Activated CD4-positive, alpha-beta memory T cell treated with anti-CD3 and anti-CD28 coated beads, Interleukin-2, amount 10 ng/mL, durations not matched to agents 7 days and 5 days (primary cell): ENCODE measurements at regions not wholly inside any gene's neighbourhood (a gene's known extent, or its start where the extent isn't known, plus 50 kb on each side); places are given as distances from the start of the nearest gene placed in this dataset.
"Not testable (repeated sequence)": the region's sequence is repeated elsewhere in the genome, so short reads cannot be mapped to it uniquely, and the experiment has no call there.

Source experiments
- CTCF ChIA-PET: fragments of 350-600 bp; sonication (Branson Sonifier 250); formaldehyde crosslinking; loops from one replicate; lab custom pipeline; 2021; ENCODE audit warnings: antibody characterized with exemption, inconsistent platforms; lab: Charles Lee
- POLR2A ChIA-PET: fragments of 350-600 bp; sonication (Branson Sonifier 250); formaldehyde crosslinking; loops from one replicate; lab custom pipeline; 2021; ENCODE audit warnings: antibody characterized with exemption; lab: Charles Lee
- DNase-seq: peaks from one replicate; pipeline ENCODE4 v3.0.0-alpha.2; 2020
- H3K27ac Mint-ChIP-seq: one replicate; pipeline ENCODE4 v1.8.0; 2021; ENCODE audit warnings: mild to moderate bottlenecking, mixed read lengths
- H3K27me3 Mint-ChIP-seq: one replicate; pipeline ENCODE4 v1.8.0; 2021; ENCODE audit warnings: mixed read lengths
- H3K36me3 Mint-ChIP-seq: one replicate; pipeline ENCODE4 v1.8.0; 2021; ENCODE audit warnings: low read depth, mixed read lengths
- H3K4me1 Mint-ChIP-seq: one replicate; pipeline ENCODE4 v1.8.0; 2021; ENCODE audit warnings: mixed read lengths
- H3K4me3 Mint-ChIP-seq: one replicate; pipeline ENCODE4 v1.8.0; 2021; ENCODE audit warnings: mild to moderate bottlenecking, mixed read lengths
- H3K9me3 Mint-ChIP-seq: one replicate; pipeline ENCODE4 v1.8.0; 2021; ENCODE audit warnings: mixed read lengths

- CTCF ChIA-PET, result no interaction called here
- no peak overlapping the region for H3K4me3 Mint-ChIP-seq
These were observed 892.5 kb downstream of the DNAJB9 start for GRCh38 chr7:109462171-109462570.

GRCh38 chr7:109467729-109468128 is 898.1 kb downstream of the DNAJB9 start:
- H3K27me3 Mint-ChIP-seq, result not testable (repeated sequence)

More at GRCh38 chr7:109462171-109462570, 892.5 kb downstream of the DNAJB9 start:
- H3K9me3 Mint-ChIP-seq, result no peaks in the 10 kb centered on the region
- H3K27ac Mint-ChIP-seq, result no peak overlapping the region
- H3K4me1 Mint-ChIP-seq, result no peaks in the 10 kb centered on the region
- no peaks in the 10 kb centered on the region for H3K36me3 Mint-ChIP-seq
- no peak for DNase-seq
- POLR2A ChIA-PET, result no interaction called here
- no peaks in the 10 kb centered on the region for H3K27me3 Mint-ChIP-seq

GRCh38 chr7:109473172-109473571 is 903.5 kb downstream of the DNAJB9 start:
- Mint-ChIP-seq H3K27ac (no peak overlapping the region), H3K27me3 (no peaks in the 10 kb centered on the region), H3K4me1 (no peaks in the 10 kb centered on the region), H3K4me3 (no peak overlapping the region), H3K9me3 (no peaks in the 10 kb centered on the region), H3K36me3 (no peaks in the 10 kb centered on the region)
- ChIA-PET POLR2A (no interaction called here), CTCF (no interaction called here)
- DNase-seq, result no peak

More at GRCh38 chr7:109467729-109468128, 898.1 kb downstream of the DNAJB9 start:
- POLR2A ChIA-PET, H3K4me1 Mint-ChIP-seq, DNase-seq, H3K4me3 Mint-ChIP-seq, H3K36me3 Mint-ChIP-seq, H3K9me3 Mint-ChIP-seq, H3K27ac Mint-ChIP-seq, CTCF ChIA-PET: not testable (repeated sequence)

GRCh38 chr7:109476409-109476808 is 906.7 kb downstream of the DNAJB9 start:
- CTCF ChIA-PET, result no interaction called here
- POLR2A ChIA-PET, result no interaction called here
- no peaks in the 10 kb centered on the region for H3K36me3 Mint-ChIP-seq
- no peak overlapping the region for H3K27ac Mint-ChIP-seq
- no peaks in the 10 kb centered on the region for H3K4me1 Mint-ChIP-seq
- H3K27me3 Mint-ChIP-seq, result no peaks in the 10 kb centered on the region
- no peak overlapping the region for H3K4me3 Mint-ChIP-seq
- no peak for DNase-seq
- H3K9me3 Mint-ChIP-seq, result no peaks in the 10 kb centered on the region

GRCh38 chr7:109479388-109479787 is 909.7 kb downstream of the DNAJB9 start:
- CTCF ChIA-PET, result no interaction called here
- Mint-ChIP-seq H3K4me3 (no peak overlapping the region), H3K4me1 (no peaks in the 10 kb centered on the region), H3K27me3 (no peaks in the 10 kb centered on the region), H3K9me3 (peaks cover 5% of the 10 kb centered on the region), H3K36me3 (no peaks in the 10 kb centered on the region), H3K27ac (no peak overlapping the region)
- POLR2A ChIA-PET, result no interaction called here
- no peak for DNase-seq

- POLR2A ChIA-PET, H3K27ac Mint-ChIP-seq, DNase-seq, H3K36me3 Mint-ChIP-seq, H3K4me1 Mint-ChIP-seq, H3K27me3 Mint-ChIP-seq, CTCF ChIA-PET, H3K4me3 Mint-ChIP-seq, H3K9me3 Mint-ChIP-seq: not testable (repeated sequence)
These were observed 920.9 kb downstream of the DNAJB9 start for GRCh38 chr7:109490607-109491006.

DNA sequence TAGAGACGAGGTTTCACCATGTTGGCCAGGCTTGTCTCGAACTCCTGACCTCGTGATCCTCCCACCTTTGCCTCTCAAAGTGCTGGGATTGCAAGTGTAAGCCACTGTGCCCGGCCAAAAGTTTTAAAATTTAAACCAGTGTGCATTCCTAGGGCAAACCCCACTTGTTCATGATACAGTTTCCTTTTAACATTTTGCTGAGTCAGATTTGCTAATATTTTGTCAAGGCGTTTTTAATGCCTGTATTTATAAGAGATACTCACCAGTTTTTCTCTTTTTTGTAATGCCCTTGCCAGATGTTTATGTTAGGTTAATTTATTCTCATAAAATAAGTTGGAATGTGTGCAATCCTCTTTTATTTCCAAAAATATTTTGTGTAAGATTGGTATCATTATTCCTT is 927.4 kb downstream of the DNAJB9 start:
- peaks cover 4% of the 10 kb centered on the region for H3K9me3 Mint-ChIP-seq
- H3K36me3 Mint-ChIP-seq, result no peaks in the 10 kb centered on the region
- ChIA-PET POLR2A (no interaction called here), CTCF (no interaction called here)
- no peak overlapping the region for H3K27ac Mint-ChIP-seq
- DNase-seq, result no peak
- no peaks in the 10 kb centered on the region for H3K27me3 Mint-ChIP-seq
- no peaks in the 10 kb centered on the region for H3K4me1 Mint-ChIP-seq
- H3K4me3 Mint-ChIP-seq, result no peak overlapping the region

- H3K4me3 Mint-ChIP-seq, result no peak overlapping the region
- CTCF ChIA-PET, result no interaction called here
- H3K27me3 Mint-ChIP-seq, result no peaks in the 10 kb centered on the region
- no peak for DNase-seq
- peaks cover 7% of the 10 kb centered on the region for H3K9me3 Mint-ChIP-seq
- no peak overlapping the region for H3K27ac Mint-ChIP-seq
- POLR2A ChIA-PET, result no interaction called here
- H3K36me3 Mint-ChIP-seq, result no peaks in the 10 kb centered on the region
- H3K4me1 Mint-ChIP-seq, result no peaks in the 10 kb centered on the region
These were observed 928.5 kb downstream of the DNAJB9 start for GRCh38 chr7:109498131-109498530.

DNA sequence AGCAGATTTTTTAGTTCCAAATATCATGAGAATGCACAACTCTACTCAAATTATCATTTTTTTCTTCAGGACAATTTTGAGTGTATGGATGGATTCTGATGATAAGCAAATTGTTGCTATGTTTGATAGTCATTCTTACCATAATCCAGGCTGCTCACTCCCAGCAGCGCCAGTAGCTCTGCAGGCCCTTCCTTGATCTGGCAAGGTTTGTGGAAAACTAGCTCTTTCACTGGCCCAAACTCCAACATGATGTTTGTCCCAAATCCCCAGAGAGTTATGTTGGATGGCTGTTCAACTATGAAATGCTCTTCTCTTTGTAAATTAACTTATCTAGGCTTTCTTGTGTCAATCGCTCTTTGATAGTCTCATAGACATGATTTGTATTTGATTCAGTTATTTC is 933.7 kb downstream of the DNAJB9 start:
- Mint-ChIP-seq H3K4me1 (no peaks in the 10 kb centered on the region), H3K4me3 (no peak overlapping the region), H3K27me3 (no peaks in the 10 kb centered on the region), H3K36me3 (no peaks in the 10 kb centered on the region), H3K27ac (no peak overlapping the region), H3K9me3 (peaks cover 7% of the 10 kb centered on the region)
- ChIA-PET CTCF (no interaction called here), POLR2A (no interaction called here)
- DNase-seq, result no peak

DNA sequence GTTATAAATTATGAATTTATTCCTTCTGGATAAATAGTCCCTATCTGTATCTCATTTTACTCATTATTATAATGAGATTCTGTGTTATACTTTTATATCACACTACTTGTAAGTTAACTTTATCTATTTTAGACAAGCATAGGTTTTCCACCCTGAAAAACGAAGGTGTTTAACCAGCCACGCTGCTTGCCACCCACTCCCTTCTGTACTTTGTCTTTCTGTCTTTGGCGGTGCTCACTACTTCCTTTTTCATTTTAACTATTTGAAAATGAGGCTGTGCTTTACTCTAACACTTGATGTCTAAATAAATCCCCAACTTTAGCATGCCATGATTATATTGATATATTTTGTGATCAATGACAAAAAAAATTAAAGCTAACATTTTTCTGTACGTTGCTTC is 952.9 kb downstream of the DNAJB9 start:
- no peaks in the 10 kb centered on the region for H3K36me3 Mint-ChIP-seq
- no peaks in the 10 kb centered on the region for H3K9me3 Mint-ChIP-seq
- POLR2A ChIA-PET, result no interaction called here
- H3K4me3 Mint-ChIP-seq, result no peak overlapping the region
- no peaks in the 10 kb centered on the region for H3K27me3 Mint-ChIP-seq
- no peak for DNase-seq
- no peak overlapping the region for H3K27ac Mint-ChIP-seq
- CTCF ChIA-PET, result no interaction called here
- no peaks in the 10 kb centered on the region for H3K4me1 Mint-ChIP-seq

- Mint-ChIP-seq H3K4me3 (no peak overlapping the region), H3K4me1 (no peaks in the 10 kb centered on the region), H3K36me3 (no peaks in the 10 kb centered on the region), H3K27me3 (no peaks in the 10 kb centered on the region), H3K27ac (no peak overlapping the region), H3K9me3 (no peaks in the 10 kb centered on the region)
- CTCF ChIA-PET, result no interaction called here
- POLR2A ChIA-PET, result no interaction called here
- DNase-seq, result no peak
These were observed 958.2 kb downstream of the DNAJB9 start for GRCh38 chr7:109527833-109528232.

GRCh38 chr7:109529712-109530111 is 960.0 kb downstream of the DNAJB9 start:
- no peaks in the 10 kb centered on the region for H3K4me1 Mint-ChIP-seq
- no peak overlapping the region for H3K27ac Mint-ChIP-seq
- DNase-seq, result no peak
- H3K9me3 Mint-ChIP-seq, result no peaks in the 10 kb centered on the region
- H3K27me3 Mint-ChIP-seq, result no peaks in the 10 kb centered on the region
- ChIA-PET POLR2A (no interaction called here), CTCF (no interaction called here)
- H3K4me3 Mint-ChIP-seq, result no peak overlapping the region
- no peaks in the 10 kb centered on the region for H3K36me3 Mint-ChIP-seq

DNA sequence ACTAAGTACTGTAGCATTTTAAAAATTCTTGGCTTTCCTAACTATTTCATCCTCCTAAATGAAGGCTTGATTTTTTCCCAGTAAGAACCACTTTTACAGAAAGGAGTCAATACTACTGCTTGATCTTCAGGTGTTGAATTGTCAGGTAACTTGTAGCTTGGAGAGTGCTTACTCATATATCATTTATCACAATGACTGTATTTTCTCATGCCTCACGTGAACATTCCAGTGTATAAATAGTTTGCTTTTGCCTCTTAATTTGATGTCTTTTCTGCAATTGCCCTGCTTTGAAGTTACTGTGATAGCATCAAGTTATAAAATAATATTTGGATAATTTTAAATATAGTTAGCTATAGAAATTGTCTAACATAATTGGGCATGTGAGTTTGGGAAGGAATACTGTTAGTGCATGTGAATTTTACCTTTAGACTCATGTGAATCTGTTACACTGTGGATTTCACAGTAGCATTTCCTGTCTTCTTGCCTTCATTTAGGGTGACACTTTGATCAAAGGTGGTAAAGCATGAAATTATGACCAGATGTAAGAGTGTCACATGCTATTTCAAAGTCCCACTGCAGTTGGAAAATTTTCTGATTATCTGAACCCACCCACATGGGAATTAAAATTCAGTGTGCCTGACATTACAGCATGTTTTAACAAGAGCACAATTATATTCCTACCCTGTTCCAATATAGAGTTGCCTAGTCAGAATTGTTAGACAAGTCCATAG is 962.8 kb downstream of the DNAJB9 start:
- Mint-ChIP-seq H3K27ac (no peak overlapping the region), H3K4me3 (no peak overlapping the region), H3K9me3 (no peaks in the 10 kb centered on the region), H3K4me1 (no peaks in the 10 kb centered on the region), H3K27me3 (no peaks in the 10 kb centered on the region), H3K36me3 (no peaks in the 10 kb centered on the region)
- no peak for DNase-seq
- POLR2A ChIA-PET, result no interaction called here
- CTCF ChIA-PET, result no interaction called here

GRCh38 chr7:109545686-109546085 is 976.0 kb downstream of the DNAJB9 start:
- Mint-ChIP-seq H3K9me3 (peaks cover 2% of the 10 kb centered on the region), H3K27ac (no peak overlapping the region), H3K27me3 (no peaks in the 10 kb centered on the region), H3K36me3 (no peaks in the 10 kb centered on the region), H3K4me3 (no peak overlapping the region), H3K4me1 (no peaks in the 10 kb centered on the region)
- ChIA-PET POLR2A (no interaction called here), CTCF (no interaction called here)
- no peak for DNase-seq
